Activated CD4-positive, alpha-beta T cell treated with anti-CD3 and anti-CD28 coated beads, Interleukin-2, amount 10 ng/mL, durations not matched to agents 24 days and 14 days (primary cell): ENCODE measurements at regions not wholly inside any gene's neighbourhood (a gene's known extent, or its start where the extent isn't known, plus 50 kb on each side); places are given as distances from the start of the nearest gene placed in this dataset.
"Not testable (repeated sequence)": the region's sequence is repeated elsewhere in the genome, so short reads cannot be mapped to it uniquely, and the experiment has no call there.

Experiments used
- DNase-seq: peaks from one replicate; pipeline ENCODE4 v3.0.0; 2022
- H3K27ac Mint-ChIP-seq: one replicate; pipeline ENCODE4 v1.8.0; 2022; ENCODE audit warnings: mild to moderate bottlenecking, mixed read lengths
- H3K27me3 Mint-ChIP-seq: one replicate; pipeline ENCODE4 v1.8.0; 2022; ENCODE audit warnings: mixed read lengths
- H3K36me3 Mint-ChIP-seq: one replicate; pipeline ENCODE4 v1.8.0; 2022; ENCODE audit warnings: low read depth, mild to moderate bottlenecking, mixed read lengths
- H3K4me1 Mint-ChIP-seq: one replicate; pipeline ENCODE4 v1.8.0; 2021; ENCODE audit warnings: mixed read lengths
- H3K4me3 Mint-ChIP-seq: one replicate; pipeline ENCODE4 v1.8.0; 2022; ENCODE audit warnings: mild to moderate bottlenecking, moderate library complexity, mixed read lengths
- H3K9me3 Mint-ChIP-seq: one replicate; pipeline ENCODE4 v1.8.0; 2021; ENCODE audit warnings: mixed read lengths
- intact Hi-C: fragments of 100-400 bp; cut with micrococcal nuclease; formaldehyde crosslinking; loops from one replicate; pipeline ENCODE4 v1.15.1; 2023

GRCh38 chr3:127520993-127521392 lies 69.5 kb downstream of the TPRA1 start:
- intact Hi-C loops, result no loop called here
- Mint-ChIP-seq H3K36me3 (no peaks in the 10 kb centered on the region), H3K4me3 (no peak overlapping the region), H3K27ac (no peak overlapping the region), H3K9me3 (no peaks in the 10 kb centered on the region), H3K27me3 (peaks cover 4% of the 10 kb centered on the region), H3K4me1 (no peaks in the 10 kb centered on the region)
- DNase-seq, result no peak

GRCh38 chr3:127518456-127519081 lies 72.0 kb downstream of the TPRA1 start:
- H3K27ac Mint-ChIP-seq, result no peak overlapping the region
- DNase-seq, result no peak
- no peaks in the 10 kb centered on the region for H3K4me1 Mint-ChIP-seq
- H3K4me3 Mint-ChIP-seq, result no peak overlapping the region
- H3K9me3 Mint-ChIP-seq, result no peaks in the 10 kb centered on the region
- H3K27me3 Mint-ChIP-seq, result peaks cover 6% of the 10 kb centered on the region
- H3K36me3 Mint-ChIP-seq, result no peaks in the 10 kb centered on the region
- intact Hi-C loops, result no loop called here

DNA sequence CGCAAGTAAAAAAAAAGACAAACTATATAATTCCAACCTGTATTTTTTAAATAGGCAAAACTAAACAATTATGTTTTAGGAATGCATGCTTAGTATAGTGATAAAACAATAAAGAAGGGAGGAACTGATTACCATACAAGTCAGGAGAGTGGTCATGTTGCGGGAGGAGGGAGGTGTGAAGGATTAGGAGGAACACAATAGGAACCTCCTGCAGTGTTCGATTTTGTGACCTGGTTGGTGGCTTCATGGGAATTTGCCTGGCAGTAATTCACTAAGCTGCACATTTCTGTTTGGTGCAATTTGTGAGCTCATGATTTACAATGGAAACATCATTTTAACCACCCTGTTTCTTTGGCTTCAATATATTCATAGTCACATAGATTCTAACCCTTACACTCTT lies 78.3 kb downstream of the TPRA1 start:
- Mint-ChIP-seq H3K27ac (no peak overlapping the region), H3K36me3 (no peaks in the 10 kb centered on the region), H3K4me1 (no peaks in the 10 kb centered on the region), H3K9me3 (no peaks in the 10 kb centered on the region), H3K4me3 (no peak overlapping the region), H3K27me3 (peaks cover 22% of the 10 kb centered on the region)
- intact Hi-C loops, result no loop called here
- no peak for DNase-seq

DNA sequence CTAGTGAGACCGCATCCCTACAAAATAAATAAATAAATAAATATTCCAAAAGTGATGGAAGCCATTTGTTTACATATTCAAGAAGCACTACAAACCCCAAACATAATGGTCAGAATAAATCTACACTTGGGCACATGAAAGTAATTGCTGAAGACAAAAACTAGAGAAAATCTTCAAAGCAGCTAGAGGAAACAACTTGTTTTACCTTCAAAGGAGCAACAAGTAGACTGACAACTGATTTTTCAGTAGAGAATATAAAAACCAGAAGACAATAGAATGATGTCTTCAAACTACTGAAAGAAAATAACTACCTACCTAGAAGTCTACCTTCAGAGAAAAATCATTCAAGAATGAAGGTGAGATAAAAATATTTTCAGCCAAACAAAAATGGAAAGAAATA lies 89.4 kb downstream of the TPRA1 start:
- Mint-ChIP-seq H3K36me3 (no peaks in the 10 kb centered on the region), H3K27ac (no peak overlapping the region), H3K4me1 (no peaks in the 10 kb centered on the region), H3K4me3 (no peak overlapping the region), H3K9me3 (peaks cover 8% of the 10 kb centered on the region), H3K27me3 (peaks cover 15% of the 10 kb centered on the region)
- no peak for DNase-seq
- intact Hi-C loops, result no loop called here

DNA sequence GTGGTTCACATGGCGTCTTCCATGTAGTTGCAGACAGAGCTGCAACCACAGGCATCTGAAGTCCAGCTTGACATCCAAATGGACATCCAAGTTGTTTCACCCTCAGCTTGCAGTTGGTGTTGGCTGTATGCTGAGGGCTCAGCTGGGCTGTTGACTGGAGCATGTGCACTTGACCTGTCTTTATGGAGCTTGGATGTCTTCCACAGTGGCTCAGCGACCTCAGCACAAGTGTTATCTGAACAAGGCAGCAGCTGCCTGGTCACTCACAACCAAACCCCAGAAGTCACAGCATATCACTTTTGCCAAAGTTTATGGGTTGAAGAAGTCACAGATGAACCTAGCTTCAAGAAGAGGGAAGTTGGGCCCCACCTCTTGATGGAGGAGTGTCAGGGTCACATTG lies 92.9 kb downstream of the TPRA1 start:
- Mint-ChIP-seq H3K9me3 (peaks cover 6% of the 10 kb centered on the region), H3K27me3 (peaks cover 11% of the 10 kb centered on the region), H3K4me3 (no peak overlapping the region), H3K27ac (no peak overlapping the region), H3K4me1 (no peaks in the 10 kb centered on the region), H3K36me3 (no peaks in the 10 kb centered on the region)
- intact Hi-C loops, result no loop called here
- DNase-seq, result no peak

GRCh38 chr3:127497166-127497565 lies 93.4 kb downstream of the TPRA1 start:
- no peak for DNase-seq
- peaks cover 9% of the 10 kb centered on the region for H3K27me3 Mint-ChIP-seq
- no peaks in the 10 kb centered on the region for H3K4me1 Mint-ChIP-seq
- no peaks in the 10 kb centered on the region for H3K36me3 Mint-ChIP-seq
- H3K9me3 Mint-ChIP-seq, result peaks cover 4% of the 10 kb centered on the region
- intact Hi-C loops, result no loop called here
- H3K27ac Mint-ChIP-seq, result no peak overlapping the region
- no peak overlapping the region for H3K4me3 Mint-ChIP-seq

DNA sequence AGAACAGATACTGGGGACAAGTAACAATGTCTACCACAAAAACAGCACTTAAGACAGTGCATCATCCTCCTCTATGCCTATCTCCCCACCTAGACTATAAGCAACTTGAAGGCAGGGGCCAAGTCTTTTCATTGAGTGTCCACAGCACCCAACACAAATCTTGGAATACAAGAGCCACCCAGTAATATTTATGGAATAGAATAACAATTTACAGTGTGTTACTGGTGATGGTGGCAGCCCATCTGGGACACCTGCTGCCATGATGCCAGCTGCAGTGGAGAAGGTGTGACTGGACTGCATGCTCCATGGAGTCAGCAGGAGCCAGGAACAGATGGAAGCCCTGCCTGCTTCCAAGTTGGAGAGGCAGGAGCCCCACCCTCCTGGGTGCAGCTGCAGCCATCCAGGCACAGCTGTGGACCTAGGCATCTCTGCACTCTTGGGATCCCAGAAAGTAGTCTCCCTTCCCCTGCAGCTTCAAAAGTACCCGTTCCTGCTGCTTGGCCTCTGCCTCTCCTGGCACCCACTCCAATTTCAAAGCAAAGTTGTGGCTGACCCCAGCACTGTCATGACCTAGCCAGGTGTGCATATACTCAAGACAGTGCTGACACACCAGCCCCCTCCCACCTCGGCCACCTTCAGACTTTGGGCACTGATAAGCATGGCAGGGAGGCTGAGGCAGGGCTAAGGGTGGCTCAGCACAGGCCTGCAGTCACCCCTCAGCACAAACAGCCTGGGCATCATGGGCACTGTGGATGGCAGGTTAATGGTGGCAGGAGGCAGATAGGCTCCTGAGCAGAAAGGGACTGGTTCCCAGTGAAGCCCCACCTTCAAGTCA lies 94.5 kb downstream of the TPRA1 start:
- peaks cover 11% of the 10 kb centered on the region for H3K27me3 Mint-ChIP-seq
- no peak overlapping the region for H3K27ac Mint-ChIP-seq
- H3K9me3 Mint-ChIP-seq, result peaks cover 4% of the 10 kb centered on the region
- intact Hi-C loops, result no loop called here
- H3K36me3 Mint-ChIP-seq, result no peaks in the 10 kb centered on the region
- no peaks in the 10 kb centered on the region for H3K4me1 Mint-ChIP-seq
- H3K4me3 Mint-ChIP-seq, result no peak overlapping the region
- DNase-seq, result no peak

DNA sequence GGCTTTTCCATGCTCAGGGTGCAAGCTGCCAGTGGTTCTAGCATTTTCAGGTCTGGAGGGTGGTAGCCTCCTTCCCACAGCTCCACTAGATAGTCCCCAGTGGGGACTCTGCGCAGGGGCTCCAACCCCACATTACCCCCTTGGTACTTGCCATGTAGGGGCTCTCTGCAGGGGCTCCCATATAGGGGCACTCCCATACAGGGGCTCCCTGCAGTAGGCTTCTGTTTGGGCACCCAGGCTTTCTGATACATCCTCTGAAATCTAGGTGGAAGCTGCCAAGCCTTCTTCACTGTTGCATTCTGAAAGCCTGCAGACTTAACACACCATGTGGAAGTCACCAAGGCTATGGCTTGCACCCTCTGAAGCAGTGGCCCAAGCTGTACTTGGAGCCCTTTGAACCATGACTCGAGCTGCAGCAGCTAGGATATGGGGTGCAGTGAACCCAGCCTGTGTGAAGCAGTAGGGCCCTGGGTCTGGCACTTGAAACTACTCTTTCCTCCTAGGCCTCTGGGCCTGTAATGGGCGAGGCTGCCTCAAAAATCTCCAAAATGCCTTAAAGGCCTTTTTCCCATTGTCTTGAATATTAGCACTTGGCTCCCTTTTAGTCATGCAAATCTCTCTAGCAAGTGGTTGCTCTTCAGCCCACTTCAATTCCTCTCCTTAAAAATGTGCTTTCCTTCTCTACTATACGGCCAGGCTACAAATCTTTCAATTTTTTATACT lies 96.4 kb downstream of the TPRA1 start:
- H3K4me3 Mint-ChIP-seq, result no peak overlapping the region
- H3K4me1 Mint-ChIP-seq, result no peaks in the 10 kb centered on the region
- no peak overlapping the region for H3K27ac Mint-ChIP-seq
- intact Hi-C loops, result no loop called here
- H3K27me3 Mint-ChIP-seq, result peaks cover 7% of the 10 kb centered on the region
- no peaks in the 10 kb centered on the region for H3K36me3 Mint-ChIP-seq
- H3K9me3 Mint-ChIP-seq, result no peaks in the 10 kb centered on the region
- peak; percentile 38 for DNase-seq

DNA sequence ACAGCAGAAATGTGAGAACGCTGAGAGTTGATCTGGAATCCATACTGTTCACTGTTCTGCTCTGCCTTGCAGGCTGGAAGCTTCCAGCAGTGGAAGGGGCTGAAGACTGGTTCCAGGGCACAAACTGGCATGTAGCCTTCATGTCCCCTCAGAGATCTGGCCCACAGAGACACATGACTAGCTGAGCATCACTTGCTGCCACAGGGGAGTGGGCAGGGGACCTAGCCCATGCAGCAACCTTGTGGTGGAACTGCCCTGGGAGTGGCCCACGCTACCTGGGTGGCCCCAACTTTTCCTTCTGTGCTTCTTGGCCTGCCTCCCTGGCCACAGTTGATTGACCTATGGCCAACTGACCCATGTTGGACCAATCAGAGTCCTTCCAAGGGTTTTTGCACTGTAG lies 98.1 kb downstream of the TPRA1 start:
- intact Hi-C loops, result no loop called here

DNA sequence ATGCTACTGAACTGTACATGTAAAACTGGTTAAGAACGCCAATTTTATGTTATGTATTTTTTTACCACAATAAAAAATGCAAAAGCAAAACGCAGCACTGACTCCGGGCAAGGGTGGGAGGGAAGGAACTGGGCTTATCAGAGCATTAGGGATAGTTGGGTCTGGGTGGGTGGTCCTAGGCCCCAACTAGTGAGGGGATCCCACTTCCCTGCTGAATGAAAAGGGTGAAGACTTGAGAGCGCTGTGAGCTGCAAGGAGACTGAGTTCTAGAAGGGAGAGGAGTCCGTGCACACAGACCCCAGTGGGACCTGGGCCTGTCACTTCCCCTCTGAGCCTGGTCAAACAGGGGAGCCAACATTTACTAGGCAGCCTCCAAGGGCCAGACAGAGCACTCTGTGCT lies 98.6 kb downstream of the TPRA1 start:
- H3K27ac Mint-ChIP-seq, result no peak overlapping the region
- intact Hi-C loops, result no loop called here
- no peaks in the 10 kb centered on the region for H3K36me3 Mint-ChIP-seq
- H3K4me1 Mint-ChIP-seq, result no peaks in the 10 kb centered on the region
- H3K9me3 Mint-ChIP-seq, result no peaks in the 10 kb centered on the region
- no peak for DNase-seq
- H3K4me3 Mint-ChIP-seq, result no peak overlapping the region
- H3K27me3 Mint-ChIP-seq, result peaks cover 11% of the 10 kb centered on the region

More for the DNA sequence above, 98.1 kb downstream of the TPRA1 start:
- Mint-ChIP-seq H3K27me3 (peaks cover 8% of the 10 kb centered on the region), H3K36me3 (no peaks in the 10 kb centered on the region), H3K4me1 (no peaks in the 10 kb centered on the region), H3K4me3 (no peak overlapping the region), H3K27ac (no peak overlapping the region), H3K9me3 (no peaks in the 10 kb centered on the region)
- DNase-seq, result peak; percentile 44

DNA sequence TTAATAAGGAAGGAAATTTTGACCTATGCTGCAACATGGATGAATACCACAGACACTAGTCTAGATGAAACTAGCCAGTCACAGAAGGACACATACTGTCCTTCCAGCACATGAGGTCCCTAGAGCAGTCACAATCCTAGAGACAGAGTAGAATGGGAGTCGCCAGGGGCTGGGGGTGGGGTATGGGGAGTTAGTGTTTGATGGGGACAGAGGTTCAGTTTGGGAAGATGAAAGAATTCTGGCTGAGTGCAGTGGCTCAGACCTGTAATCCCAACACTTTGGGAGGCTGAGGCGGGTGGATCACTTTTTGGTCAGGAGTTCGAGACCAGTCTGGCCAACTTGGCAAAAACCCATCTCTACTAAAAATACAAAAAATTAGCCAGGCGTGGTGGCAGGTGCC lies 99.2 kb downstream of the TPRA1 start:
- Mint-ChIP-seq H3K9me3 (no peaks in the 10 kb centered on the region), H3K27ac (no peak overlapping the region), H3K27me3 (peaks cover 14% of the 10 kb centered on the region), H3K4me3 (no peak overlapping the region), H3K36me3 (no peaks in the 10 kb centered on the region), H3K4me1 (no peaks in the 10 kb centered on the region)
- DNase-seq, result no peak
- intact Hi-C loops, result no loop called here

DNA sequence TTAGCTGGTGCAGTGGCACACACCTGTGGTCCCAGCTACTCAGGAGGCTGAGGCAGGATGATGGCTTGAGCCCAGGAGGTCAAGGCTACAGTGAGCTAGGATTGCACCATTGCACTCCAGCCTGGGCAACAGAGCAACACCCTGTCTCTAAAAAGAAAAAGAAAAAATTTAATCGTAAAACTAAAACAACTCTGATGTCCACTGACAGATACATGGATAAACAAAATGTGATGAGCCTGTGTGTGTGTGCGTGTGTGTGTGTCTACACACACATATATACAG lies 99.6 kb downstream of the TPRA1 start:
- H3K4me3 Mint-ChIP-seq, H3K9me3 Mint-ChIP-seq, H3K27ac Mint-ChIP-seq, H3K36me3 Mint-ChIP-seq, H3K4me1 Mint-ChIP-seq, intact Hi-C loops: not testable (repeated sequence)
- peak; percentile 23 for DNase-seq
- H3K27me3 Mint-ChIP-seq, result peaks cover 14% of the 10 kb centered on the region

DNA sequence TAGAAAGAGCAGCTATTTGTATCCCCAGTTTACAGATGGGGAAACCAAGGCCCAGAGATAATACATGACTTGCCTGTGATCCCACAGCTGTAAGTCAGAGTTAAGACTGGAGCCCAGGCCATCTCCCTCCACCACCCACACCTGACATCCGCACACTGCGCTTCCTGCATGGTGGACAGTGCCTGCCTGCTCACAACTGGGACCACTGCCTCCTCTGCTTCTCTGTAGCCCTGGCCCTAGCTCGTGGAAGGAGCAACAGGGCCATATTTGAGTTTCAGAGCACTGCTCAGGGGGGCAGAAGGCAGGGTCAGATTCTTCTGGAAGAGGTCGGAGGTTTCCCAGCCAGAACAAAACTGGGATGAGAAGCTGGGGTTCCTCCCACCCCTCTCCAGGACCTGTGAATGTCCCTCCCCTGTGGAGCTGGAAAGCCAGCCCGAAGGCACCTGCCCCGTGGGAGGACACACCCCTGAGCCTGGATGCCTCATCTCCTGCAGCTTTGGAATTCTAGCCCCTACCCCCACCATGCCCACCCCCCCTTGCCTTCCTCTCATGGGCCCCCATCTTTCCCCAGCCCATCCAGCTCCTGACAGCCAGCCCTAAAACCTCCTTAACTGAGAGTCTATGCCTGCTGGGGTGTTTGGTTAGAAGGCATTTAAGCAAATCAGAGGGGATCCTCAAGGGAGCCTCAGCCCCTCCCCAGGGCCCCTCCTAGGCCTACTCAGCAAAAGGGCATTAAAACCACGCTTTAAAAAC lies 100.1 kb downstream of the TPRA1 start:
- Mint-ChIP-seq H3K36me3 (no peaks in the 10 kb centered on the region), H3K27ac (no peak overlapping the region), H3K4me3 (no peak overlapping the region), H3K27me3 (peaks cover 14% of the 10 kb centered on the region), H3K9me3 (no peaks in the 10 kb centered on the region), H3K4me1 (no peaks in the 10 kb centered on the region)
- intact Hi-C loops, result no loop called here
- DNase-seq, result no peak

GRCh38 chr3:127489357-127489756 lies 101.2 kb downstream of the TPRA1 start:
- peak; percentile 36 for DNase-seq
- Mint-ChIP-seq H3K4me3 (no peak overlapping the region), H3K36me3 (no peaks in the 10 kb centered on the region), H3K4me1 (peaks cover 8% of the 10 kb centered on the region), H3K27ac (no peak overlapping the region), H3K27me3 (peaks cover 14% of the 10 kb centered on the region), H3K9me3 (no peaks in the 10 kb centered on the region)
- intact Hi-C loops, result no loop called here
